ENCODE measurements at regions not wholly inside any gene's neighbourhood (a gene's known extent, or its start where the extent isn't known, plus 50 kb on each side); places are given as distances from the start of the nearest gene placed in this dataset.
A peak's percentile ranks its signal among the peaks of the same experiment; 100 is the strongest.
"Not testable (repeated sequence)": the region's sequence is repeated elsewhere in the genome, so short reads cannot be mapped to it uniquely, and the experiment has no call there.

- H3K4me1 Mint-ChIP-seq = no peaks in the 10 kb centered on the region
- H3K27ac Mint-ChIP-seq = peak overlapping the region in 1 of 2 donors; percentile 3
- H3K4me3 Mint-ChIP-seq = no peak overlapping the region
- no peak for ATAC-seq
- peaks cover 53% of the 10 kb centered on the region for H3K27me3 Mint-ChIP-seq
- no peaks in the 10 kb centered on the region for H3K9me3 Mint-ChIP-seq
- no peak for DNase-seq
Measured at GRCh38 chr14:106802413-106803364, 1276.3 kb downstream of the TMEM121 start.

- Mint-ChIP-seq H3K4me1 (no peaks in the 10 kb centered on the region), H3K9me3 (no peaks in the 10 kb centered on the region), H3K27ac (no peak overlapping the region), H3K27me3 (peaks cover 46% of the 10 kb centered on the region), H3K4me3 (no peak overlapping the region)
- ATAC-seq (no peak), DNase-seq (no peak)
Measured at GRCh38 chr14:106803379-106803778, 1277.0 kb downstream of the TMEM121 start.

GRCh38 chr14:106807493-106807892 is 1281.1 kb downstream of the TMEM121 start:
- ATAC-seq (no peak), DNase-seq (no peak)
- Mint-ChIP-seq H3K27ac (no peak overlapping the region), H3K9me3 (no peaks in the 10 kb centered on the region), H3K27me3 (peaks cover 24% of the 10 kb centered on the region), H3K4me1 (peaks cover 19% of the 10 kb centered on the region), H3K4me3 (no peak overlapping the region)

- ATAC-seq (no peak), DNase-seq (no peak)
- Mint-ChIP-seq H3K4me1 (peaks cover 19% of the 10 kb centered on the region), H3K4me3 (no peak overlapping the region), H3K27ac (no peak overlapping the region), H3K27me3 (peaks cover 16% of the 10 kb centered on the region), H3K9me3 (no peaks in the 10 kb centered on the region)
Measured at GRCh38 chr14:106808458-106808857, 1282.1 kb downstream of the TMEM121 start.

- Mint-ChIP-seq H3K27ac (no peak overlapping the region), H3K4me3 (no peak overlapping the region), H3K4me1 (peaks cover 19% of the 10 kb centered on the region), H3K27me3 (peaks cover 16% of the 10 kb centered on the region), H3K9me3 (no peaks in the 10 kb centered on the region)
- ATAC-seq = no peak
- no peak for DNase-seq
Measured at GRCh38 chr14:106808907-106809306, 1282.5 kb downstream of the TMEM121 start.

- Mint-ChIP-seq H3K4me3 (no peak overlapping the region), H3K27ac (peak overlapping the region in 1 of 2 donors; percentile 71), H3K27me3 (peaks cover 16% of the 10 kb centered on the region), H3K4me1 (peaks cover 19% of the 10 kb centered on the region), H3K9me3 (no peaks in the 10 kb centered on the region)
- no peak for DNase-seq
- ATAC-seq = peak; percentile 31
Measured at GRCh38 chr14:106809615-106810014, 1283.2 kb downstream of the TMEM121 start.

GRCh38 chr14:106810168-106810567 is 1283.8 kb downstream of the TMEM121 start:
- ATAC-seq (peak; percentile 76), DNase-seq (peak in 1 of 2 donors; percentile 16)
- H3K4me1 Mint-ChIP-seq = peaks cover 19% of the 10 kb centered on the region
- peak overlapping the region in 1 of 2 donors; percentile 71 for H3K27ac Mint-ChIP-seq
- H3K9me3 Mint-ChIP-seq, H3K4me3 Mint-ChIP-seq: not testable (repeated sequence)
- peaks cover 14% of the 10 kb centered on the region for H3K27me3 Mint-ChIP-seq

GRCh38 chr14:106811162-106811561 is 1284.8 kb downstream of the TMEM121 start:
- Mint-ChIP-seq H3K4me1 (peaks cover 19% of the 10 kb centered on the region), H3K9me3 (no peaks in the 10 kb centered on the region), H3K4me3 (no peak overlapping the region), H3K27ac (no peak overlapping the region), H3K27me3 (peaks cover 4% of the 10 kb centered on the region)
- ATAC-seq (no peak), DNase-seq (no peak)

GRCh38 chr14:106812788-106813476 is 1286.5 kb downstream of the TMEM121 start:
- Mint-ChIP-seq H3K9me3 (no peaks in the 10 kb centered on the region), H3K4me3 (no peak overlapping the region), H3K27me3 (peaks cover 8% of the 10 kb centered on the region), H3K27ac (no peak overlapping the region), H3K4me1 (peaks cover 19% of the 10 kb centered on the region)
- DNase-seq = no peak
- no peak for ATAC-seq

GRCh38 chr14:106813477-106813823 is 1287.1 kb downstream of the TMEM121 start:
- H3K4me1 Mint-ChIP-seq = peaks cover 19% of the 10 kb centered on the region
- H3K4me3 Mint-ChIP-seq = no peak overlapping the region
- peaks cover 8% of the 10 kb centered on the region for H3K27me3 Mint-ChIP-seq
- ATAC-seq (no peak), DNase-seq (no peak)
- H3K27ac Mint-ChIP-seq = no peak overlapping the region
- no peaks in the 10 kb centered on the region for H3K9me3 Mint-ChIP-seq

GRCh38 chr14:106820119-106820518 is 1293.7 kb downstream of the TMEM121 start:
- H3K9me3 Mint-ChIP-seq = no peaks in the 10 kb centered on the region
- no peak overlapping the region for H3K27ac Mint-ChIP-seq
- H3K27me3 Mint-ChIP-seq = peaks cover 30% of the 10 kb centered on the region
- DNase-seq (no peak), ATAC-seq (no peak)
- H3K4me1 Mint-ChIP-seq = no peaks in the 10 kb centered on the region
- no peak overlapping the region for H3K4me3 Mint-ChIP-seq

GRCh38 chr14:106821119-106821518 is 1294.7 kb downstream of the TMEM121 start:
- Mint-ChIP-seq H3K4me1 (no peaks in the 10 kb centered on the region), H3K9me3 (no peaks in the 10 kb centered on the region), H3K4me3 (no peak overlapping the region)

GRCh38 chr14:106822905-106823304 is 1296.5 kb downstream of the TMEM121 start:
- H3K27ac Mint-ChIP-seq = no peak overlapping the region
- DNase-seq = no peak
- peaks cover 5% of the 10 kb centered on the region for H3K4me1 Mint-ChIP-seq
- ATAC-seq = no peak
- H3K27me3 Mint-ChIP-seq = peaks cover 22% of the 10 kb centered on the region
- H3K9me3 Mint-ChIP-seq = no peaks in the 10 kb centered on the region
- no peak overlapping the region for H3K4me3 Mint-ChIP-seq

More at GRCh38 chr14:106821119-106821518, 1294.7 kb downstream of the TMEM121 start:
- peaks cover 30% of the 10 kb centered on the region for H3K27me3 Mint-ChIP-seq
- DNase-seq (no peak), ATAC-seq (no peak)
- no peak overlapping the region for H3K27ac Mint-ChIP-seq

GRCh38 chr14:106823552-106823951 is 1297.2 kb downstream of the TMEM121 start:
- DNase-seq (no peak), ATAC-seq (no peak)
- peaks cover 5% of the 10 kb centered on the region for H3K4me1 Mint-ChIP-seq
- no peaks in the 10 kb centered on the region for H3K9me3 Mint-ChIP-seq
- H3K27ac Mint-ChIP-seq = peak overlapping the region in 1 of 2 donors; percentile 25
- peaks cover 22% of the 10 kb centered on the region for H3K27me3 Mint-ChIP-seq
- no peak overlapping the region for H3K4me3 Mint-ChIP-seq

- Mint-ChIP-seq H3K9me3 (no peaks in the 10 kb centered on the region), H3K4me1 (peaks cover 5% of the 10 kb centered on the region), H3K27ac (no peak overlapping the region), H3K4me3 (no peak overlapping the region), H3K27me3 (peaks cover 22% of the 10 kb centered on the region)
- DNase-seq (no peak), ATAC-seq (no peak)
Measured at GRCh38 chr14:106826833-106827369, 1300.5 kb downstream of the TMEM121 start.

- no peaks in the 10 kb centered on the region for H3K9me3 Mint-ChIP-seq
- H3K27me3 Mint-ChIP-seq = peaks cover 8% of the 10 kb centered on the region
- H3K4me3 Mint-ChIP-seq = no peak overlapping the region
- ATAC-seq = peak; percentile 70
- H3K4me1 Mint-ChIP-seq = peaks cover 5% of the 10 kb centered on the region
- H3K27ac Mint-ChIP-seq = peak overlapping the region in 1 of 2 donors; percentile 12
- DNase-seq = peak; percentile 74 to 84
Measured at GRCh38 chr14:106831322-106831720, 1304.9 kb downstream of the TMEM121 start.

Data from stimulated activated naive CD8-positive, alpha-beta T cell treated with anti-CD3 and anti-CD28 coated beads, Interleukin-15, amount 100 ng/mL, for 72 hours (primary cell).